B cell (primary cell): ENCODE measurements at regions not wholly inside any gene's neighbourhood (a gene's known extent, or its start where the extent isn't known, plus 50 kb on each side); places are given as distances from the start of the nearest gene placed in this dataset.

Experiments
- ATAC-seq: fragments of 200-7000 bp; cut with Tn5 transposase; one replicate; pipeline ENCODE4 v1.10.0; 2021; ENCODE audit warnings: low read depth, mild to moderate bottlenecking, moderate number of reproducible peaks, moderate library complexity
- CTCF ChIA-PET: fragments of 350-600 bp; sonication (Branson Sonifier 250); formaldehyde crosslinking; loops from one replicate; lab custom pipeline; 2021; ENCODE audit warnings: antibody characterized with exemption, inconsistent platforms; lab: Charles Lee
- POLR2A ChIA-PET: fragments of 350-600 bp; sonication (Branson Sonifier 250); formaldehyde crosslinking; loops from one replicate; lab custom pipeline; 2021; ENCODE audit warnings: antibody characterized with exemption; lab: Charles Lee
- DNase-seq: peaks from one replicate; pipeline ENCODE4 v3.0.0; 2013
- H2AFZ ChIP-seq: 2 replicates; pipeline ENCODE4 v1.6.1; 2012; ENCODE audit warnings: mild to moderate bottlenecking, low read depth, low read length; ENCODE audit not compliant: insufficient read depth, poor library complexity, severe bottlenecking
- H3K27ac ChIP-seq, 2 donors: 1 replicate in 1 of 2; 2 replicates in 1 of 2; pipeline ENCODE4 v1.5.1; 2012 to 2013; ENCODE audit warnings: low read length in 2 of 2, mild to moderate bottlenecking in 2 of 2, moderate library complexity in 1 of 2
- H3K27me3 ChIP-seq, 4 experiments: fragments of 200-600 bp in 1 of 4; sonication (generic) in 1 of 4; replicated peaks in 1 of 4; 1 replicate in 2 of 4; 2 replicates in 2 of 4; pipeline versions ENCODE4 v1.6.1 to v1.7.0; 2013 to 2016; ENCODE audit warnings: low read length in 3 of 4, mild to moderate bottlenecking in 2 of 4, mixed read lengths in 1 of 4, moderate library complexity in 1 of 4; ENCODE audit not compliant: insufficient read depth in 4 of 4, control insufficient read depth in 3 of 4; ENCODE audit errors: control extremely low read depth in 1 of 4
- H3K36me3 ChIP-seq, 2 experiments: replicated peaks in 1 of 2; 1 replicate in 1 of 2; 2 replicates in 1 of 2; pipeline versions ENCODE4 v1.6.1 to v1.7.1; 2013; ENCODE audit warnings: low read length in 1 of 2; ENCODE audit not compliant: insufficient read depth in 2 of 2, control insufficient read depth in 1 of 2; ENCODE audit errors: control extremely low read depth in 1 of 2, extremely low read depth in 1 of 2
- H3K4me1 ChIP-seq, 2 donors: fragments of 200-600 bp in 1 of 2; sonication (generic) in 1 of 2; 1 replicate in 1 of 2; 2 replicates in 1 of 2; pipeline versions ENCODE4 v1.5.1 to v1.6.1; 2013 to 2017; ENCODE audit warnings: low read length in 2 of 2; ENCODE audit not compliant: control insufficient read depth in 2 of 2, insufficient read depth in 2 of 2
- H3K4me2 ChIP-seq: replicated peaks from 2 replicates; pipeline ENCODE3; 2012; ENCODE audit warnings: mild to moderate bottlenecking, low read depth, low read length; ENCODE audit not compliant: poor library complexity, severe bottlenecking
- H3K4me3 ChIP-seq, 5 experiments: fragments of 200-600 bp in 1 of 5; sonication (generic) in 1 of 5; 1 replicate in 3 of 5; 2 replicates in 2 of 5; pipeline versions ENCODE4 v1.5.1 to v1.7.0; 2011 to 2016; ENCODE audit warnings: low read length in 4 of 5, mild to moderate bottlenecking in 4 of 5, low read depth in 2 of 5, control low read depth in 1 of 5, moderate library complexity in 1 of 5; ENCODE audit not compliant: insufficient read depth in 1 of 5; ENCODE audit errors: control extremely low read depth in 1 of 5, extremely low read depth in 1 of 5
- H3K79me2 ChIP-seq: fragments of 200-600 bp; sonication (generic); one replicate; pipeline ENCODE4 v1.6.0; 2016; ENCODE audit warnings: low read length; ENCODE audit not compliant: control insufficient read depth, insufficient read depth
- H3K9ac ChIP-seq: fragments of 200-600 bp; sonication (generic); 2 replicates; pipeline ENCODE4 v1.6.1; 2017; ENCODE audit warnings: mild to moderate bottlenecking, low read length, moderate library complexity
- H3K9me3 ChIP-seq, 3 donors: one replicate each; pipeline versions ENCODE4 v1.6.1 to v1.7.1; 2013; ENCODE audit warnings: low read length in 2 of 3; ENCODE audit not compliant: control insufficient read depth in 2 of 3, insufficient read depth in 1 of 3; ENCODE audit errors: control extremely low read depth in 1 of 3
- H4K20me1 ChIP-seq: 2 replicates; pipeline ENCODE4 v1.6.0; 2012; ENCODE audit warnings: mild to moderate bottlenecking, low read length; ENCODE audit not compliant: insufficient read depth, control insufficient read depth, poor library complexity, severe bottlenecking
- H3K27ac Mint-ChIP-seq: one replicate; pipeline ENCODE4 v1.8.0; 2021; ENCODE audit warnings: mixed read lengths
- H3K27me3 Mint-ChIP-seq: one replicate; pipeline ENCODE4 v1.8.0; 2021; ENCODE audit warnings: mixed read lengths
- H3K4me1 Mint-ChIP-seq: one replicate; pipeline ENCODE4 v1.8.0; 2021; ENCODE audit warnings: mixed read lengths
- H3K4me3 Mint-ChIP-seq: one replicate; pipeline ENCODE4 v1.8.0; 2021; ENCODE audit warnings: mixed read lengths
- H3K9me3 Mint-ChIP-seq: one replicate; pipeline ENCODE4 v1.8.0; 2022; ENCODE audit warnings: mixed read lengths; ENCODE audit not compliant: insufficient read depth
- CTCF ChIP-seq: fragments of 200-600 bp; IDR thresholded peaks from one replicate; pipeline ENCODE4 v1.8.0; 2022; ENCODE audit warnings: antibody characterized with exemption, mild to moderate bottlenecking
- EZH2 ChIP-seq: IDR thresholded peaks from 2 replicates; pipeline ENCODE4 v1.6.1; 2012; ENCODE audit warnings: borderline replicate concordance, low read depth, mild to moderate bottlenecking, moderate library complexity, low read length; ENCODE audit not compliant: insufficient read depth, poor library complexity, severe bottlenecking
- WGBS: methylation state at CpG from one replicate; pipeline ENCODE4 v1.1.5; 2013; ENCODE audit warnings: missing lambda C conversion rate; ENCODE audit not compliant: insufficient coverage; 5-methylcytosine and 5-hydroxymethylcytosine counted together
- intact Hi-C: fragments of 100-400 bp; cut with micrococcal nuclease; formaldehyde crosslinking; loops from one replicate; pipeline ENCODE4 v1.10.0; 2022

DNA sequence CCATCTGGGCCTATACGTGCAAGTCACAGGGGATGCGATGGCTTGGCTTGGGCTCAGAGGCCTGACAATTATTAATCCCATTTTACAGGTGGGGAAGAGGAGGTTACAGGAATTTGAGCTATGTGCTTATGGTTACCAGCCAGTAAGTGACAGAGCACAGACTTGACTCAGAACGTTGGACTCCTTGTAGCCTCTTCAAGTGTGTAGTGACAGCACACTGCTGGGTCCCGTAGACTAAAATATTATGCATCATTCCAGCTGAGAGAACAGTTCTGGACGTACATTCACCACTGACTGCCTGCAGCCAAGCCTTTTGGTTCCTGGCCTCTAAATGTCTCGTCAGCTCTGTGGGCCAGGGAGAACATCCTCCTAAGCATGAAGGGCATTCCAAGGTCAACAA lies 314.5 kb downstream of the GPAT3 start:
- Histone ChIP-seq H3K4me1 (no peaks in the 10 kb centered on the region), H2AFZ (no peak overlapping the region), H3K27me3 (no peaks in the 10 kb centered on the region), H4K20me1 (no peaks in the 10 kb centered on the region), H3K9ac (no peak overlapping the region), H3K9me3 (no peaks in the 10 kb centered on the region), H3K36me3 (no peaks in the 10 kb centered on the region), H3K79me2 (no peaks in the 10 kb centered on the region), H3K4me2 (no peak overlapping the region), H3K27ac (no peak overlapping the region), H3K4me3 (no peak overlapping the region)
- DNase-seq (no peak), ATAC-seq (no peak)
- Mint-ChIP-seq H3K27ac (no peak overlapping the region), H3K4me1 (no peaks in the 10 kb centered on the region), H3K9me3 (no peaks in the 10 kb centered on the region), H3K27me3 (peaks cover 11% of the 10 kb centered on the region), H3K4me3 (no peak overlapping the region)
- ChIA-PET POLR2A (no interaction called here), CTCF (no interaction called here)
- no peak for TF ChIP-seq EZH2
- TF ChIP-seq CTCF = no peak
- intact Hi-C loops = no loop called here
- WGBS = 81% methylated on average over 3 of the region's 6 CpGs

GRCh38 chr4:83846193-83846830 lies 310.4 kb downstream of the GPAT3 start:
- Histone ChIP-seq H3K4me1 (no peaks in the 10 kb centered on the region), H3K79me2 (no peaks in the 10 kb centered on the region), H3K9ac (no peak overlapping the region), H3K36me3 (no peaks in the 10 kb centered on the region), H4K20me1 (no peaks in the 10 kb centered on the region), H3K4me3 (no peak overlapping the region), H3K27ac (no peak overlapping the region), H3K4me2 (no peak overlapping the region), H2AFZ (no peak overlapping the region), H3K9me3 (no peaks in the 10 kb centered on the region), H3K27me3 (no peaks in the 10 kb centered on the region)
- Mint-ChIP-seq H3K27ac (no peak overlapping the region), H3K9me3 (no peaks in the 10 kb centered on the region), H3K4me1 (no peaks in the 10 kb centered on the region), H3K4me3 (no peak overlapping the region), H3K27me3 (peaks cover 5% of the 10 kb centered on the region)
- ATAC-seq = no peak
- CTCF ChIA-PET = no interaction called here
- 82% methylated on average over 3 of the region's 3 CpGs for WGBS
- no peak for DNase-seq
- no peak for TF ChIP-seq CTCF
- no peak for TF ChIP-seq EZH2
- POLR2A ChIA-PET = no interaction called here
- intact Hi-C loops = no loop called here
